Medulla oblongata (tissue), 1 donor: ENCODE measurements at regions not wholly inside any gene's neighbourhood (a gene's known extent, or its start where the extent isn't known, plus 50 kb on each side); places are given as distances from the start of the nearest gene placed in this dataset.
"Not testable (repeated sequence)": the region's sequence is repeated elsewhere in the genome, so short reads cannot be mapped to it uniquely, and the experiment has no call there.

ENCODE experiments used
- DNase-seq: peaks from one replicate; pipeline ENCODE4 v3.0.0-alpha.2; 2015; ENCODE audit errors: extremely low spot score

- DNase-seq = no peak
These were observed 222.9 kb upstream of the FN1 start for GRCh38 chr2:215658635-215659305.

- peak; percentile 38 for DNase-seq
These were observed 222.0 kb upstream of the FN1 start for GRCh38 chr2:215657844-215658243.

- DNase-seq = peak; percentile 11
These were observed 218.4 kb upstream of the FN1 start for GRCh38 chr2:215654148-215654819.

- no peak for DNase-seq
These were observed 217.6 kb upstream of the FN1 start for GRCh38 chr2:215653344-215654030.

GRCh38 chr2:215652388-215652787 lies 216.5 kb upstream of the FN1 start:
- no peak for DNase-seq

- DNase-seq = no peak
These were observed 215.5 kb upstream of the FN1 start for GRCh38 chr2:215651412-215651811.

GRCh38 chr2:215644233-215644897 lies 208.5 kb upstream of the FN1 start:
- no peak for DNase-seq

- no peak for DNase-seq
These were observed 202.8 kb upstream of the FN1 start for GRCh38 chr2:215638687-215639086.

- no peak for DNase-seq
These were observed 201.8 kb upstream of the FN1 start for GRCh38 chr2:215637651-215638050.

- no peak for DNase-seq
These were observed 200.9 kb upstream of the FN1 start for GRCh38 chr2:215636816-215637215.

GRCh38 chr2:215635788-215636139 lies 199.9 kb upstream of the FN1 start:
- DNase-seq = no peak

GRCh38 chr2:215635071-215635787 lies 199.4 kb upstream of the FN1 start:
- DNase-seq = no peak

- no peak for DNase-seq
These were observed 197.5 kb upstream of the FN1 start for GRCh38 chr2:215633360-215633759.

GRCh38 chr2:215631696-215632095 lies 195.8 kb upstream of the FN1 start:
- DNase-seq = no peak

GRCh38 chr2:215630796-215631195 lies 194.9 kb upstream of the FN1 start:
- DNase-seq = not testable (repeated sequence)

GRCh38 chr2:215627771-215628170 lies 191.9 kb upstream of the FN1 start:
- DNase-seq = no peak

GRCh38 chr2:215626812-215627281 lies 191.0 kb upstream of the FN1 start:
- DNase-seq = no peak

GRCh38 chr2:215626063-215626462 lies 190.2 kb upstream of the FN1 start:
- DNase-seq = no peak

- DNase-seq = no peak
These were observed 189.3 kb upstream of the FN1 start for GRCh38 chr2:215625207-215625606.

- DNase-seq = no peak
These were observed 188.6 kb upstream of the FN1 start for GRCh38 chr2:215624423-215624829.

GRCh38 chr2:215622837-215623236 lies 187.0 kb upstream of the FN1 start:
- DNase-seq = no peak

GRCh38 chr2:215621381-215621780 lies 185.5 kb upstream of the FN1 start:
- no peak for DNase-seq
